Head of caudate nucleus (tissue), 42 donors: ENCODE measurements at regions not wholly inside any gene's neighbourhood (a gene's known extent, or its start where the extent isn't known, plus 50 kb on each side); places are given as distances from the start of the nearest gene placed in this dataset.
"Not testable (repeated sequence)": the region's sequence is repeated elsewhere in the genome, so short reads cannot be mapped to it uniquely, and the experiment has no call there.

Experiments used
- DNase-seq, 42 donors: peaks; one replicate each; pipeline versions ENCODE4 v3.0.0 to v3.0.0-alpha.2; 2020 to 2021; ENCODE audit warnings: mixed read lengths in 7 of 42
- intact Hi-C: fragments of 100-400 bp; cut with DNase I; formaldehyde crosslinking; loops from one replicate; pipeline ENCODE4 v1.15.0; 2022

DNA sequence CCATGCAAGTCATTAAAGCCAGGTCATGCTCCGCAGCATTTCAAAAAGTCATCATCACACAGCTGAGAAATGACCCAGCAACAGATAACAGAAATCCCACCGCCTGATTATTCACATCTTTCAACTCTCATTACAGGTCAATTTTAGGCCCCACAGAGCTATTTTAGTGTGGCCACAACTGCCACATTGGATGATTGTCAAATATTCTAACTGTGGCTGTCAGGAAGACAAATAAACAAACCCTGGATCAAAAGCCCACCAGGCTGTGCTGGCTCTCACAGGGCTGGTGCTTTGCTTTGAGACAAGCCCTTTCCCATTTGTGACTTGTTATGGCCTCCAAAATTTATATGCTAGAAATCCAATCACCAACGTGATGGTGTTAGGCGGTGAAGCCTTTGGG lies 117.6 kb upstream of the CDC14C start:
- DNase-seq = no peak
- intact Hi-C loops = no loop called here

GRCh38 chr7:48811071-48811470 lies 113.3 kb upstream of the CDC14C start:
- intact Hi-C loops = no loop called here
- DNase-seq = peak in 6 of 42 donors; percentile 21 to 68 (median 46)

DNA sequence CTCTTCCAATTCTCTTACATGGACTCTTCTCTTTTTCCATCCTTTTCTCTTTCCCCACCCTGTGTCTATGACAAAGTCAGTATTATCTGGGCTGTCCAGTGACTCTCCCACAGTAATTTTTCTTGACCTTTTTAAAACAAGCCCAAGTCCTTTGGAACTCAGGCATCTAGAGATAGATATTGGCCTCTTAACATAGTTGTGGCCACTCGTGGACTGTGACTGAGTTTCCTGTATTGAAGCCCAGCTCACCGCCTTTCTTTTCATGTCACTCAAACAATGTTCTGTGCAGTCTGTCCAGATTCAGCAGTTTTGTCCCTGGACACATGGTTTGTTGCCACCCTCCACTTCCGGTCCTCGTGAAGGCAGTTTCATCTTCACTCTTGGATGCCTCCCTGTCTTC lies 110.9 kb upstream of the CDC14C start:
- intact Hi-C loops = no loop called here
- no peak for DNase-seq

- intact Hi-C loops = no loop called here
Observed at GRCh38 chr7:48822138-48822537, 102.2 kb upstream of the CDC14C start.

DNA sequence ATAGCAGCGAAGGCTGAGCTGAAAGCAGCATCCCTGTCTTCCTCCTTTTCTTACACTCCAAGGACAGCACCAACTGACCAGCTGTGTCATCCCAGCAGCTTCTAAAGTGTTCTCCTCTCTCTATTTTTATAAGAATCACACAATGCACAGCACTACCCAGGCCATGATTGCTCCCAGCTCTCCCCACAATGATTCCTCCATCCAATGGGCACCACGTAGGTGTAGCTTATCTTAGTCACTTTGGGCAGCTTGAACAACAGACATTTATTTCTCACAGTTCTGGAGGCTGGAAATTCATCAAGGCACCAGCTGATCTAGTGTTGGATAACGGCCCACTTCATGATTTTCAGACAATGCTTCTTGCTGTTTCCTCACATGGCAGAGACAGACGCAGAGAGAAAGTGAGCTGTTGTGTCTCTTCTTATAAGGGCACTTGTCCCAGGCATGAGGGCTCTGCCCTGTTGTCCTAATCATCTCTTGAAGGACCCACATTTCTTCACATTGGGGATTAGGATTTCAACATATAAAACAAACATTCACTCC lies 92.0 kb upstream of the CDC14C start:
- peak in 20 of 42 donors; percentile 6 to 66 (median 30) for DNase-seq

More at GRCh38 chr7:48822138-48822537, 102.2 kb upstream of the CDC14C start:
- no peak for DNase-seq

GRCh38 chr7:48837266-48837665 lies 87.1 kb upstream of the CDC14C start:
- intact Hi-C loops = no loop called here
- no peak for DNase-seq

More for the DNA sequence above, 92.0 kb upstream of the CDC14C start:
- intact Hi-C loops = no loop called here

GRCh38 chr7:48839108-48839507 lies 85.2 kb upstream of the CDC14C start:
- intact Hi-C loops = no loop called here
- DNase-seq = no peak

DNA sequence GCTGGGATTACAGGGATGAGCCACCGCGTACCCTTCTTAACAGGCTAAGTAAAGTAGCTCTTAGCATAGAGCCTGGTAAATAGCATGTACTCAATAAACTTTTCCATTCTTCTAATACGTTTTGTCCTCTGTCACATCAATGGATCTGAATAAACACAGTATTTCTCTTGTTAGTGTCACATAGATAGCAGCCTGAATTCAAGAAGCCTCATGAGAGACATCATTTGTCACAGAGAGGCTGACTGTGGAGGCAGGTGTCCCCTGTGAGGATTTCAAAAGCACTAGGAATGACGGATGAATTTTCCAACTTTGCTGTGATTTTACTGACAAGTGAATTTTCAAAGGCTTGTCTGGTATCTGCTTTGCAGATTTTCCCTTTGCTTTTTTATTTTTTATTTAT lies 82.6 kb upstream of the CDC14C start:
- DNase-seq = no peak
- intact Hi-C loops = no loop called here

DNA sequence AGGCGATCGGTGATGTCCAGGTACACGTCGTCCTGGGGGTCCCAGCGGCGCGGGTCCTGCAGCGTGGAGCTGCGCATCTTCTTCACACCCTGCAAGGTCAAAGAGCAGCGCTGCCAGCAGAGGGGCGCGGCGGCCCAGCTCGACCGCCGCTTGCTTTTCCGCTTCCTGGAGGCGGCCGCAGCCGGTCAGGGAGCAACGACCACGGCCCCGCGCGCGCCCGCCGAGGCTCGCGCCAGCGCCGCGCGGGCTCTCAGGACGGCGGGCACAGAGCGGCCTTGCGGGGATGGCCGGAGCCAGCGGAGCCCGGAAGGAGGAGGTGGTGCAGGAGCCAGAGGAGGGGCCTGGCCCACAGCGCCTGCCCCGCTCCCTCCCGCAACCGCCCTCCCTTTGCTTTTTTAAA lies 76.4 kb upstream of the CDC14C start:
- intact Hi-C loops = no loop called here
- DNase-seq = no peak

DNA sequence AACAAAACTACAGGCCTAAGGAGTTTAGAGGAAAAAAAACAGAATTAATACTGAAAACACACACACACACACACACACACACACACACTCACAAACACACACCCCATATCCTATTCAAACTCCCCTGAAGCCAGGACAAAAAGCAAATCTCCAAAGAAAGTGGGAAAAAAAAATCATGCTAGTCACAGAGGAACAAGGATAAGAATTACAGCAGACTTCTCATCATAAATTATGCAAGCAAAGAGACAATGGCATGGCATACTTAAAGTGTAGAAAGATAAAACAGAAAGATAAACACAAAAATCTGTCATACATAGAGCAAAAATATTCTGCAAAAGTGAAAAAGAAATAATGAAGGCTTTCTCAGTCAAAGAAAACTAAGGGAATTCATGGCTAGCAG lies 63.9 kb upstream of the CDC14C start:
- intact Hi-C loops, DNase-seq: not testable (repeated sequence)

- DNase-seq = peak in 23 of 42 donors; percentile 2 to 62 (median 21)
- intact Hi-C loops = no loop called here
Observed at GRCh38 chr7:48868916-48869315, 55.4 kb upstream of the CDC14C start.

DNA sequence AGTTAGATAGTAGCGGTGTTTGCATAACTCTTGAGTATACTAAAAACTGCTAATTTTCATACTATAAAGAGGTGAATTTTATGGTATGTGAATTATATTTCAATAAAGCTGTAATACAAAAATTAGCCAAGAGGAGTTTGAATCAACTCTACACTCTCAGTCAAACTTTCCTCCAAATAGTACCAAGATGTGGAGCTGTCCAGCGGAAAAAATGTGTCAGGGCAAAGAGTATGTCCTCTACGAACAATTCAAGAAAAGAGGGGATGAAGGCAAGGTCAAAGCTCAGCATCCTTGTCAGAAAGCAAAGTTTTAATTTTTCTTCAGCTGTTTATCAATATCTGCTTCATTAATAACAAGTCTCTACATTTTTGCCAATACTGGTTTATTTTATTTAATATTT lies 51.8 kb upstream of the CDC14C start:
- intact Hi-C loops = loop anchor here (10.0 kb wide), 1 partner anchor 568 kb away; no protein-coding TSS in a partner anchor

More for the DNA sequence above, 51.8 kb upstream of the CDC14C start:
- no peak for DNase-seq
